ENCODE measurements at regions not wholly inside any gene's neighbourhood (a gene's known extent, or its start where the extent isn't known, plus 50 kb on each side); places are given as distances from the start of the nearest gene placed in this dataset.
"Not testable (repeated sequence)": the region's sequence is repeated elsewhere in the genome, so short reads cannot be mapped to it uniquely, and the experiment has no call there.

DNA sequence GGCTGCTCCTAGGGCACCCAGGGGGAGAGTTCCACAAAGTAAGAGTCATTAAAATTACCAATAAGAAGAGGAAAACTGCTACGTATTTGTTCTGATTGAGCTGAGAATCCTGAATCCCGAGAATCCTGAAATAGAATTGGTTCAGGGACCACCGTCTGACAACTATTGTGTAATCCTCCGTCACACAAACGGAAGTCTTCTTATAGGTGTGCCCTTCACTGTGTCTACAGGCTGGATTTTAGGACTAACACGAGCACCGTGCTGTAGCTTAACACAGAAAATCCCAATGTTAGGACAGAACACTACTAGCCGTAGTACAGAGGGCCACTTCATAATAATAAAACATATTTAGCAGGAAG lies 50.6 kb upstream of the RNF182 start:
- DNase-seq, result no peak

- peak; percentile 84 for DNase-seq
Observed at GRCh38 chr6:13873288-13874190, 51.2 kb upstream of the RNF182 start.

DNA sequence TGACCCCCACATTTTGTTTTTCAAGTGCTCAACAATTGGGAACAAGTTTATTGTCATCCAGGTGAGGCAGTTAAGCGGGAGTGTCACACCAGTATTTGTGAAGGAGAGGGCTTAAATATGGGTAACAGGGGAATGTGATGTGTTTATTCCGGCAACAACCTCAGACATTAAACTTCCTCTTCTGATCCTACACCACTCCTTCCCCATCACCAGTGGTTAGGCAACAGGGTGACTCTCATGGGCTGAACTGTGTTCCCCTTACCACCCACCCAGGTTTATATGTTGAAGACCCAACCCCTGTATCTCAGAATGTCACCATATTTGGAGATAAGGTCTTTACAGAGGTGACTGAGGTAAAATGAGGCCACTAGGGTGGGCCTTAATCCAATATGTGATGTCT lies 52.1 kb upstream of the RNF182 start:
- DNase-seq, result no peak

DNA sequence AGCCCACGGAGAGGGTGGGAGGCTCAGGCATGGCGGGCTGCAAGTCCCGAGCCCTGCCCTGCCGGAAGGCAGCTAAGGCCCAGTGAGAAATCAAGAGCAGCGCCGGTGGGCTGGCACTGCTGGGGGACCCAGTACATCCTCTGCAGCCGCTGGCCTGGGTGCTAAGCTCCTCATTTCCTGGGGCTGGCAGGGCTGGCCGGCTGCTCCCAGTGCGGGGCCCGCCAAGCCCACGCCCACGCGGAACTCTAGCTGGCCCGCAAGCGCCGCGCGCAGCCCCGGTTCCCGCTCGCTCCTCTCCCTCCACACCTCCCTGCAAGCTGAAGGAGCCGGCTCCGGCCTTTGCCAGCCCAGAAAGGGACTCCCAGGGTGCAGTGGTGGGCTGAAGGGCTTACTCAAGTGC lies 52.7 kb upstream of the RNF182 start:
- DNase-seq, result not testable (repeated sequence)

GRCh38 chr6:13870214-13870830 lies 54.4 kb upstream of the RNF182 start:
- no peak for DNase-seq

DNA sequence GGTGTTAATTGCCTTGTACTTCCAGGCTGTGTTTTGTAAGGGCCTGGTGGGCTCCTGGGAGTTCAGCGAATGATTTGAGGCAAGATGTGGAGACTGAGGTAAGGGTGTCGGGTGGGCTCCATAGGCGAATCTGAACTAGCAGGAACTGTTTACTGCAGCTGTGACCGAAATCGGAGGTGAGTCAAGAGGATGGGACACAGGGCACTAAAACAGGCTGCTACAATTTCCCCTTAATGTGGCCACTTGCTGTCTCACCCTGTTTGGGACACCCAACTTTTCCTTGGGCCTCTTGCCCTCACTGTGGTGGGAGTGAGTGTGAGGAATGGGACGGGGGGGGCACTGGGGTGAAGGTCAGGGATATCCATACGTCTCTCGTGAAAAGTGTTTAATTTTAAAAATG lies 53.9 kb upstream of the MCUR1 start:
- DNase-seq, result no peak

GRCh38 chr6:13866301-13866700 lies 51.9 kb upstream of the MCUR1 start:
- no peak for DNase-seq

DNA sequence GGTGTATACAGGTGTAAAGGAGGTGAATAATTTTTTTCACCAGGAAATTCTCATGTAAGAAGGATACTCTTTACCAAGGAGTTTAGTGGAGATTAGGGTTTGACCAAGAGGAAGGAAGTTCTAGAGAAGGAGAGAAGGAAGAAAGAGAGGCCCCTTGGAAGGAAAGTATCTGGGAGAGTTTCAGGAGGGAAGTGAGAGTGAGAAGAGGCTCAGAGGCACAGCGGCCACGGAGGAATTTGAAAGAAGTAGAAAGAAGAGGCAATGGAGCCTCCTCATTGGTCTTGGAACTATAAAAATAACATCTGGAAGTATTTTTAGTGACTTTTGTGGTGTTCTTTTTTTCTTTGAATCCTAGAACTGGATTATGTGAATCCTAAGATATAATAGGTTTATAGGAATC lies 50.8 kb upstream of the MCUR1 start:
- no peak for DNase-seq

GRCh38 chr6:13864669-13865068 lies 50.3 kb upstream of the MCUR1 start:
- not testable (repeated sequence) for DNase-seq
